K562 (cell line): ENCODE measurements at regions not wholly inside any gene's neighbourhood (a gene's known extent, or its start where the extent isn't known, plus 50 kb on each side); places are given as distances from the start of the nearest gene placed in this dataset.

Experiments
- ATAC-seq: fragments of 200-7000 bp; cut with Tn5 transposase; 3 replicates; pipeline ENCODE4 v1.9.1; 2020; ENCODE audit warnings: moderate library complexity
- BruUV-seq: library from RNA; stranded (reverse); fragments of 400-500 nt; replicated peaks from 2 replicates; lab custom pipeline; 2021; lab: Mats Ljungman, UMichigan
- CTCF ChIA-PET: fragments of 300-600 bp; formaldehyde crosslinking; extraction: SDS; loops from one replicate; lab custom pipeline; 2021; ENCODE audit warnings: low intra/inter-chr PET ratio; lab: Yijun Ruan, JAX
- POLR2A ChIA-PET: fragments of 300-600, 350-650 bp; sonication (Branson Sonifier 250); formaldehyde crosslinking; extraction: SDS; loops from one replicate; lab custom pipeline; 2021; ENCODE audit warnings: antibody characterized with exemption, inconsistent platforms; lab: Yijun Ruan, JAX
- DNase-seq, 4 experiments: peaks; one replicate each; pipeline versions ENCODE4 v3.0.0 to v3.0.0-alpha.2; 2011 to 2018; ENCODE audit warnings: low spot score in 3 of 4, mixed read lengths in 3 of 4; ENCODE audit errors: extremely low read depth in 1 of 4
- FAIRE-seq: peaks from 2 replicates; lab custom pipeline; 2011; peaks lifted over from hg19 to GRCh38; lab: Jason Lieb, UNC
- H2AFZ ChIP-seq: 2 replicates; pipeline ENCODE4 v1.6.0; 2011; ENCODE audit warnings: low read depth, low read length, control low read depth, inconsistent platforms
- H3K27ac ChIP-seq: fragments of 200-600 bp; 3 replicates; pipeline ENCODE4 v1.8.0; 2011; ENCODE audit warnings: low read depth, mild to moderate bottlenecking, control low read depth, inconsistent platforms, low read length, moderate library complexity, mixed read lengths; ENCODE audit errors: extremely low read depth
- H3K27me3 ChIP-seq, 2 experiments: fragments of 300-600 bp in 1 of 2; 2 replicates in 1 of 2; 3 replicates in 1 of 2; pipeline versions ENCODE4 v1.6.0 to v1.8.0; 2011; ENCODE audit warnings: inconsistent platforms in 2 of 2, low read length in 2 of 2, mild to moderate bottlenecking in 1 of 2, mixed read lengths in 1 of 2, moderate library complexity in 1 of 2; ENCODE audit not compliant: control insufficient read depth in 2 of 2, insufficient read depth in 2 of 2
- H3K36me3 ChIP-seq: fragments of 300-600 bp; 3 replicates; pipeline ENCODE4 v1.8.0; 2011; ENCODE audit warnings: mild to moderate bottlenecking, low read length, inconsistent platforms; ENCODE audit not compliant: control insufficient read depth, insufficient read depth
- H3K4me1 ChIP-seq, 2 experiments: fragments of 200-600 bp in 1 of 2; replicated peaks in 1 of 2; 2 replicates in 1 of 2; 3 replicates in 1 of 2; pipeline versions ENCODE4 v1.5.1 to v1.8.0; 2011; ENCODE audit warnings: inconsistent platforms in 2 of 2, low read length in 2 of 2, mild to moderate bottlenecking in 1 of 2, mixed read lengths in 1 of 2, moderate library complexity in 1 of 2; ENCODE audit not compliant: control insufficient read depth in 2 of 2, insufficient read depth in 2 of 2
- H3K4me2 ChIP-seq: 2 replicates; pipeline ENCODE4 v1.6.1; 2011; ENCODE audit warnings: low read length, control low read depth, inconsistent platforms, mixed read lengths; ENCODE audit not compliant: insufficient read depth
- H3K4me3 ChIP-seq: fragments of 200-600 bp; sonication (generic), shearing (Covaris generic); 2 replicates; pipeline ENCODE4 v1.5.1; 2016; ENCODE audit warnings: control low read depth, inconsistent platforms
- H3K79me2 ChIP-seq: fragments of 200-600 bp; 3 replicates; pipeline ENCODE4 v1.8.0; 2011; ENCODE audit warnings: low read length, inconsistent platforms; ENCODE audit not compliant: control insufficient read depth, insufficient read depth
- H3K9ac ChIP-seq, 2 experiments: 2 replicates each; pipeline versions ENCODE4 v1.6.0 to v1.6.1; 2011; ENCODE audit warnings: low read depth in 2 of 2, low read length in 2 of 2, control low read depth in 1 of 2, inconsistent platforms in 1 of 2, mild to moderate bottlenecking in 1 of 2, mixed read lengths in 1 of 2; ENCODE audit not compliant: insufficient read depth in 1 of 2
- H3K9me1 ChIP-seq: one replicate; pipeline ENCODE4 v1.6.0; 2011; ENCODE audit warnings: inconsistent platforms, mild to moderate bottlenecking, low read length, moderate library complexity; ENCODE audit not compliant: control insufficient read depth, insufficient read depth
- H3K9me3 ChIP-seq: replicated peaks from 2 replicates; pipeline ENCODE4 v1.5.1; 2011; ENCODE audit warnings: low read depth, low read length, inconsistent platforms; ENCODE audit not compliant: control insufficient read depth, insufficient read depth
- H4K20me1 ChIP-seq: replicated peaks from 2 replicates; pipeline ENCODE4 v1.6.1; 2011; ENCODE audit warnings: low read length, inconsistent platforms, mixed read lengths; ENCODE audit not compliant: control insufficient read depth, insufficient read depth
- MECOM ChIP-seq: fragments of 250-450 bp; sonication (Bioruptor Pico); IDR thresholded peaks from 2 replicates; pipeline ENCODE4 v1.8.0; 2022; ENCODE audit warnings: inconsistent platforms
- SLC30A9 ChIP-seq: fragments of 250-450 bp; sonication (Bioruptor Pico); IDR thresholded peaks from 2 replicates; pipeline ENCODE4 v1.8.0; 2022; ENCODE audit warnings: mild to moderate bottlenecking, moderate library complexity
- ZNF785 ChIP-seq: fragments of 250-450 bp; sonication (Bioruptor Pico); IDR thresholded peaks from 2 replicates; pipeline ENCODE4 v1.4.0; 2020; ENCODE audit warnings: mild to moderate bottlenecking
- whole genome bisulfite sequencing: fragments of 100-300 bp; shearing (Covaris generic); methylation state at CpG from one replicate; pipeline ENCODE4 v1.1.6; 2016; ENCODE audit warnings: low coverage, mixed read lengths; ENCODE audit not compliant: insufficient coverage; ENCODE audit errors: missing lambda C conversion rate; 5-methylcytosine and 5-hydroxymethylcytosine counted together
- in situ Hi-C: fragments of 300-500 bp; cut with MboI; formaldehyde crosslinking; loops from 4 replicates; pipeline ENCODE4 v1.15.0; 2018; ENCODE audit warnings: inconsistent platforms, mixed read lengths
- intact Hi-C: fragments of 100-400 bp; cut with micrococcal nuclease; formaldehyde crosslinking; loops from 2 replicates; pipeline ENCODE4 v1.14.2; 2022
- TF ChIP-seq, protein P1 (sequence below): IDR thresholded peaks from 2 replicates; pipeline ENCODE4 v1.6.1; 2011; ENCODE audit warnings: borderline replicate concordance, low read depth, mild to moderate bottlenecking, moderate library complexity, low read length; ENCODE audit not compliant: insufficient read depth, poor library complexity, severe bottlenecking

DNA sequence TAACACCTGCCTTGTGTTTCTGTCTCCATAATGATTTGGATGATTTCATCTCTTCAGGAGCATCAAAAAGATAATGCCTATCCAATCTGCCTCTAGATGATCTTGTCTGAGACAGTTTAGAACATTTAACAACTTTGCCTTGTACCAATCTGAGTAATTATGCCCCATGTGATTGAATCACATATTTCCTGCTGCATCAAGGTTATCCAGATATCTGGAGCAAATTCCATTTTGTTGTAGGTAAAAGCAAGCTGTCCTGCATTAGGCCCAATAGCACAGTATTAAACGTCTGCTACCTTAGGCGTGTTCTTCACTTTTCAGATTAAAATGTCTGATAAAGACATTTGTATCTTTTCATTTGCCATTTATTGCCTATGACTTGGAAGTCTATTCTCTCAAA is 54.1 kb upstream of the MARCHF11 start (continued):
- TF ChIP-seq, protein P1, sequence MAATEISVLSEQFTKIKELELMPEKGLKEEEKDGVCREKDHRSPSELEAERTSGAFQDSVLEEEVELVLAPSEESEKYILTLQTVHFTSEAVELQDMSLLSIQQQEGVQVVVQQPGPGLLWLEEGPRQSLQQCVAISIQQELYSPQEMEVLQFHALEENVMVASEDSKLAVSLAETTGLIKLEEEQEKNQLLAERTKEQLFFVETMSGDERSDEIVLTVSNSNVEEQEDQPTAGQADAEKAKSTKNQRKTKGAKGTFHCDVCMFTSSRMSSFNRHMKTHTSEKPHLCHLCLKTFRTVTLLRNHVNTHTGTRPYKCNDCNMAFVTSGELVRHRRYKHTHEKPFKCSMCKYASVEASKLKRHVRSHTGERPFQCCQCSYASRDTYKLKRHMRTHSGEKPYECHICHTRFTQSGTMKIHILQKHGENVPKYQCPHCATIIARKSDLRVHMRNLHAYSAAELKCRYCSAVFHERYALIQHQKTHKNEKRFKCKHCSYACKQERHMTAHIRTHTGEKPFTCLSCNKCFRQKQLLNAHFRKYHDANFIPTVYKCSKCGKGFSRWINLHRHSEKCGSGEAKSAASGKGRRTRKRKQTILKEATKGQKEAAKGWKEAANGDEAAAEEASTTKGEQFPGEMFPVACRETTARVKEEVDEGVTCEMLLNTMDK = no peak
- no peak for TF ChIP-seq ZNF785

- no peak for TF ChIP-seq SLC30A9 (CRISPR knock-in tag)
- TF ChIP-seq MECOM (CRISPR knock-in tag) = no peak
- no peaks in the 10 kb centered on the region for H3K36me3 ChIP-seq
- H3K4me2 ChIP-seq = no peak overlapping the region
- in situ Hi-C loops = no loop called here
- H2AFZ ChIP-seq = no peak overlapping the region
- no peak overlapping the region for H3K4me3 ChIP-seq
- DNase-seq (no peak), ATAC-seq (no peak), FAIRE-seq (no peak)
- H3K4me1 ChIP-seq = no peaks in the 10 kb centered on the region
- H3K79me2 ChIP-seq = no peaks in the 10 kb centered on the region
- intact Hi-C loops = no loop called here
- 3% methylated on average over 3 of the region's 3 CpGs for WGBS
- H3K9me3 ChIP-seq = no peaks in the 10 kb centered on the region
- H3K27ac ChIP-seq = no peak overlapping the region
- BruUV-seq = no TSS peak
- no peaks in the 10 kb centered on the region for H4K20me1 ChIP-seq
- no peak overlapping the region for H3K9ac ChIP-seq
- CTCF ChIA-PET = no interaction called here
- no peaks in the 10 kb centered on the region for H3K27me3 ChIP-seq
- no peaks in the 10 kb centered on the region for H3K9me1 ChIP-seq
- POLR2A ChIA-PET = no interaction called here
These were observed 49.9 kb upstream of the MARCHF11 start for GRCh38 chr5:16229357-16229940.
